OCI-LY3 (cell line): ENCODE measurements at regions not wholly inside any gene's neighbourhood (a gene's known extent, or its start where the extent isn't known, plus 50 kb on each side); places are given as distances from the start of the nearest gene placed in this dataset.

ENCODE experiments used
- H2AFZ ChIP-seq: fragments of 200-600, 300-600 bp; shearing (Covaris generic); 2 replicates; pipeline ENCODE4 v1.6.0; 2014; ENCODE audit warnings: antibody characterized with exemption, low read depth, low read length
- H3K27ac ChIP-seq: fragments of 200-600, 300-600 bp; sonication (generic); 2 replicates; pipeline ENCODE4 v1.5.1; 2014; ENCODE audit warnings: mild to moderate bottlenecking, low read length, moderate library complexity, mixed read lengths
- H3K27me3 ChIP-seq: fragments of 200-600, 300-600 bp; sonication (generic); 2 replicates; pipeline ENCODE4 v1.6.1; 2014; ENCODE audit warnings: low read depth, low read length, mixed read lengths
- H3K36me3 ChIP-seq: fragments of 200-600, 300-600 bp; sonication (generic); replicated peaks from 2 replicates; pipeline ENCODE3; 2014; ENCODE audit warnings: low read depth, low read length, mixed read lengths
- H3K4me1 ChIP-seq: fragments of 300-600, 200-600 bp; sonication (generic); 2 replicates; pipeline ENCODE4 v1.6.1; 2014; ENCODE audit warnings: low read length, mixed read lengths
- H3K4me2 ChIP-seq: fragments of 200-600, 300-600 bp; sonication (generic); 2 replicates; pipeline ENCODE4 v1.6.1; 2014; ENCODE audit warnings: low read length, mixed read lengths
- H3K4me3 ChIP-seq: fragments of 300-600, 200-600 bp; sonication (generic); 2 replicates; pipeline ENCODE4 v1.5.1; 2014; ENCODE audit warnings: antibody characterized with exemption, mild to moderate bottlenecking, low read length, moderate library complexity
- H3K79me2 ChIP-seq: fragments of 300-600, 200-600 bp; shearing (Covaris generic); 2 replicates; pipeline ENCODE4 v1.6.1; 2014; ENCODE audit warnings: mild to moderate bottlenecking, low read length, mixed read lengths
- H3K9ac ChIP-seq: fragments of 300-600, 200-600 bp; shearing (Covaris generic); 2 replicates; pipeline ENCODE4 v1.6.0; 2014; ENCODE audit warnings: mild to moderate bottlenecking, low read length, moderate library complexity
- H3K9me3 ChIP-seq: fragments of 200-600, 300-600 bp; shearing (Covaris generic); 2 replicates; pipeline ENCODE4 v1.6.1; 2014; ENCODE audit warnings: low read length, mixed read lengths; ENCODE audit not compliant: insufficient read depth
- H4K20me1 ChIP-seq: fragments of 200-600, 300-600 bp; sonication (generic); 2 replicates; pipeline ENCODE4 v1.6.1; 2016; ENCODE audit warnings: low read length, mixed read lengths; ENCODE audit not compliant: insufficient read depth
- EZH2phosphoT487 ChIP-seq: fragments of 200-600 bp; shearing (Covaris generic); IDR thresholded peaks from 2 replicates; pipeline ENCODE4 v1.6.1; 2018; ENCODE audit warnings: antibody characterized with exemption, mixed run types, low read depth
- TF ChIP-seq, protein P1 (sequence below): fragments of 200-600, 300-600 bp; sonication (generic); IDR thresholded peaks from 2 replicates; pipeline ENCODE4 v1.5.1; 2014; ENCODE audit warnings: antibody characterized with exemption, low read length, low read depth

DNA sequence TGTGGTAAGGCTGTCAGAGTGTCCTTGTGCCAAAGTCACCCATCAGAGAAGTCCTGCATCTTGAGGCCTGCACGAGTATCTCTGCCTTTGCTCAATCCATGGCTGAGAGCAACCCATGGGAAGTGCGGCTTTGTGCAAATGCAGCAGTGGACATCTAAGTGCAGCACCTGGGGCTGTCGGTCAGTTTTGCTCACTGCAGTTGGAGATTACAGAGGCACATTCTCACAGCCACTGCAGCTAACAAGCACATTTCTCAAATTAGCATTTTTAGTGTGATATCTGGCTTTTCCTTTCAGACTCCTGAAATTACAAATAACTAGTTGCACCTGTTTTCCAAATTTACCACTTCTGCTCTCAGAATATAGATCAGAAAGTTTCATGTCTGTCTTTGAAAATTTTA is 81.5 kb upstream of the DAZL start:
- H2AFZ ChIP-seq: no peak overlapping the region
- no peaks in the 10 kb centered on the region for H3K79me2 ChIP-seq
- H3K9ac ChIP-seq: no peak overlapping the region
- H4K20me1 ChIP-seq: no peaks in the 10 kb centered on the region
- H3K27me3 ChIP-seq: no peaks in the 10 kb centered on the region
- TF ChIP-seq, protein P1, sequence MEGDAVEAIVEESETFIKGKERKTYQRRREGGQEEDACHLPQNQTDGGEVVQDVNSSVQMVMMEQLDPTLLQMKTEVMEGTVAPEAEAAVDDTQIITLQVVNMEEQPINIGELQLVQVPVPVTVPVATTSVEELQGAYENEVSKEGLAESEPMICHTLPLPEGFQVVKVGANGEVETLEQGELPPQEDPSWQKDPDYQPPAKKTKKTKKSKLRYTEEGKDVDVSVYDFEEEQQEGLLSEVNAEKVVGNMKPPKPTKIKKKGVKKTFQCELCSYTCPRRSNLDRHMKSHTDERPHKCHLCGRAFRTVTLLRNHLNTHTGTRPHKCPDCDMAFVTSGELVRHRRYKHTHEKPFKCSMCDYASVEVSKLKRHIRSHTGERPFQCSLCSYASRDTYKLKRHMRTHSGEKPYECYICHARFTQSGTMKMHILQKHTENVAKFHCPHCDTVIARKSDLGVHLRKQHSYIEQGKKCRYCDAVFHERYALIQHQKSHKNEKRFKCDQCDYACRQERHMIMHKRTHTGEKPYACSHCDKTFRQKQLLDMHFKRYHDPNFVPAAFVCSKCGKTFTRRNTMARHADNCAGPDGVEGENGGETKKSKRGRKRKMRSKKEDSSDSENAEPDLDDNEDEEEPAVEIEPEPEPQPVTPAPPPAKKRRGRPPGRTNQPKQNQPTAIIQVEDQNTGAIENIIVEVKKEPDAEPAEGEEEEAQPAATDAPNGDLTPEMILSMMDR: no peak
- peak overlapping the region; percentile 23 for H3K4me2 ChIP-seq
- H3K36me3 ChIP-seq: peaks cover 9% of the 10 kb centered on the region
- peaks cover 14% of the 10 kb centered on the region for H3K4me1 ChIP-seq
- H3K4me3 ChIP-seq: no peak overlapping the region
- H3K27ac ChIP-seq: no peak overlapping the region
- H3K9me3 ChIP-seq: peaks cover 22% of the 10 kb centered on the region; the same call in 1 of the 2 replicates

DNA sequence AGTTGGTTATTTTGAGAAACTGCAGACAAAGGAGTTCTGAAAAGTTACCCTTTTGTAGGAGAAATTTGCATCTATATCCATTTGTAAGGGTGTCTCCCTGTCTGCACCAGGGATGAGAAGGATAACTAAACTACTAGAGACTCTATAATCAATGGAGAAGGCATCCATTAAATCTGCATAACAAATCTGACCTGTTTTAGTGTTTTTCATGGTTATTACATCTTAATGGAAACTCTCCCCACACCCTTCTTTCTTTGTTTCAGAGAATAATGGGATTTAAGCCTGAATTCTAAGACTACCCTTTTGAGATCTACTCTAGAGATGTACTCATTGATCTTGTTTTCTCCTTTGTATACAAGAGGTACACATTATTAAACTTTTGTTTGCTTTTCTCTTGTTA is 82.0 kb upstream of the DAZL start:
- Histone ChIP-seq H3K4me2 (peak overlapping the region; percentile 23), H3K79me2 (no peaks in the 10 kb centered on the region), H3K4me3 (no peak overlapping the region), H3K4me1 (peaks cover 14% of the 10 kb centered on the region), H4K20me1 (no peaks in the 10 kb centered on the region), H2AFZ (no peak overlapping the region), H3K36me3 (peaks cover 9% of the 10 kb centered on the region), H3K27me3 (no peaks in the 10 kb centered on the region), H3K27ac (no peak overlapping the region), H3K9me3 (peaks cover 22% of the 10 kb centered on the region; the same call in 1 of the 2 replicates), H3K9ac (no peak overlapping the region)
- TF ChIP-seq, protein P1: no peak
- no peak for TF ChIP-seq EZH2phosphoT487

DNA sequence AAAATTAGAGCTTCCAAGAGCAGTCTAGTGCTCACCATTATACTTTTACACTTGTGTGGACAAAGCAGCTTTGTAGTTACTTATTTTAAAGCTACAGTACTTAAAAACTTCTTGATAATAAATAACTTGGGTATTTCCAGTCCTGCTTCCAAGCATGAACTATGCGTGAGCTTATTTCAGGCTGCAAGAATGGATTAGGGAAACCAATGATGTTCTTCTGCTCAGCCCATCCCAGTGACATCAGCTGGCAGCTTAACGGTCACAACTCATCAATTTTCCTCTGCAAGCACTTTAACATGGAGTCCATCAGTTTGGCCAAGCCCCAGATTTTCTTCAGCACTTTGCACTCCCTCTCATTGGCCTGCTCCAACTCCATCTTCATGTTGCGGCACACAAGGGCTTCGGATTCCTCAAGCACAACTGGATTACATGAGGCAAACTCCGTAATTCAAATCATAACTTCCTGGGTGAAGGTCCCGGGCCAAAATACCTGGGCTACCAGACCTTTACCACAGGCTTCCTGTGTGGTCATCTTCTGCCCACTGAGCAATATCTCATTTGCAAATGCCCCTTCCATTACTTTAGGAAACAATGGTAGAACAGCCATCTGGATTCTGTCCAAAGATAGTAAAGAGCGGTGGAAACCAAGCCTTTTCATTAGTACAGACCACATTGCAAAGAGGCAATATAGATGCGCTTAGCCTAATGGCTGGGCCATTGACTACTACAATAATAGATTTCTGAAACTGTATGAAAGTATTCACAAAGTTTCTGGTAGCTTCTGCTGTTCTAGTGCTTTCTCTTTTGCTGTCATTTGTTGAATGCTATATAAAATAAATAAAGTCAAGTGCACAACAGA is 87.5 kb upstream of the DAZL start:
- no peaks in the 10 kb centered on the region for H3K36me3 ChIP-seq
- no peaks in the 10 kb centered on the region for H3K27me3 ChIP-seq
- no peak overlapping the region for H3K4me2 ChIP-seq
- no peak overlapping the region for H3K4me3 ChIP-seq
- TF ChIP-seq, protein P1: no peak
- no peak for TF ChIP-seq EZH2phosphoT487
- no peaks in the 10 kb centered on the region for H4K20me1 ChIP-seq
- H3K79me2 ChIP-seq: no peaks in the 10 kb centered on the region
- peaks cover 21% of the 10 kb centered on the region for H3K4me1 ChIP-seq
- no peak overlapping the region for H3K27ac ChIP-seq
- H2AFZ ChIP-seq: no peak overlapping the region
- H3K9ac ChIP-seq: no peak overlapping the region
- H3K9me3 ChIP-seq: no peaks in the 10 kb centered on the region

DNA sequence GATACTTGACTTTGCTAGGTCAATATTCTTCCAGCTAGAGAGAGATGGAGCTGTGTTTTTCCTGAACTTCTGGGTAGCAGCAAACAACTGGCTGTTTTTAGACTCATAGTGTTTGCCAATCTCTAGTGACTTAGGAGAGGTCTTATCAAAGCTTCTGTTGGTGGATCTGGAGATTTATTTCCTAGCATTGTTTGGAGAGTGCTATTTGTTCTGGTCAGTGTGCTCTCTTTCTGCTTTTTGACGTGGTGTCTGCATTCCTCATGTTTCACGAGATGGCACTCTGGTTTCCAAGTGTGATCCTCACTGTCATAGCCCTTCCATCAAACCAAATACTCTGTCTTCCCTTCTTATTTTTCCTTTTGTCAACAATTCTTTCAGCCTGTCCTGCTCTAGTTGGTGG is 88.6 kb upstream of the DAZL start:
- no peak for TF ChIP-seq EZH2phosphoT487
- TF ChIP-seq, protein P1: no peak
- H3K27ac ChIP-seq: no peak overlapping the region
- no peaks in the 10 kb centered on the region for H4K20me1 ChIP-seq
- H3K9me3 ChIP-seq: no peaks in the 10 kb centered on the region
- no peaks in the 10 kb centered on the region for H3K27me3 ChIP-seq
- peaks cover 29% of the 10 kb centered on the region for H3K4me1 ChIP-seq
- no peak overlapping the region for H2AFZ ChIP-seq
- H3K4me3 ChIP-seq: no peak overlapping the region
- no peaks in the 10 kb centered on the region for H3K79me2 ChIP-seq
- no peaks in the 10 kb centered on the region for H3K36me3 ChIP-seq
- H3K9ac ChIP-seq: no peak overlapping the region
- H3K4me2 ChIP-seq: no peak overlapping the region
